Left renal pelvis (tissue), 4 donors: ENCODE measurements at regions not wholly inside any gene's neighbourhood (a gene's known extent, or its start where the extent isn't known, plus 50 kb on each side); places are given as distances from the start of the nearest gene placed in this dataset.
"Not testable (repeated sequence)": the region's sequence is repeated elsewhere in the genome, so short reads cannot be mapped to it uniquely, and the experiment has no call there.

Experiments
- DNase-seq, 4 donors: peaks; one replicate each; pipeline ENCODE4 v3.0.0-alpha.2; 2013; ENCODE audit warnings: low read depth in 4 of 4, low spot score in 3 of 4

- no peak for DNase-seq
Measured at GRCh38 chr5:12672141-12672540, 767.9 kb upstream of the CTNND2 start.

DNA sequence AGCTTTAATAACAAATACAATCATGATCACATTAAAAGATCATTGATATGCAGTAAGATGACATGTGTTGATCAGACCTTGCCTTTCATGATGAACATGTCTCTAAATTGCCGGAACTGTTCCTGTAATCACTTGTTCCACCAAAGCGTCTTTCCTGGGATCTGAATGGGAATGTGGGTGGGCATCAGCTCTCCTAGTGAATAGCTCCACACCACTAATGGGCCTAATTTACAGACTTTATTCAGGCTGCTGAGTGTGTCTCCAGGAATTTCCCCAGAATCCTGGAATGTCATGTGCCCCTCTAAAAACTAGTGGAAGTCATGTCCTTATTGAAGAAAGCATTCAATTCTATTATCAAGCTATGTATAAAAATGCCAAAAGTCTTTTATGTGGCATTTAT, 765.1 kb upstream of the CTNND2 start:
- no peak for DNase-seq

GRCh38 chr5:12668564-12668963, 764.3 kb upstream of the CTNND2 start:
- DNase-seq: no peak

GRCh38 chr5:12667818-12668217, 763.6 kb upstream of the CTNND2 start:
- DNase-seq: not testable (repeated sequence)

GRCh38 chr5:12665772-12666171, 761.5 kb upstream of the CTNND2 start:
- DNase-seq: not testable (repeated sequence)

GRCh38 chr5:12662545-12663314, 758.5 kb upstream of the CTNND2 start:
- no peak for DNase-seq

DNA sequence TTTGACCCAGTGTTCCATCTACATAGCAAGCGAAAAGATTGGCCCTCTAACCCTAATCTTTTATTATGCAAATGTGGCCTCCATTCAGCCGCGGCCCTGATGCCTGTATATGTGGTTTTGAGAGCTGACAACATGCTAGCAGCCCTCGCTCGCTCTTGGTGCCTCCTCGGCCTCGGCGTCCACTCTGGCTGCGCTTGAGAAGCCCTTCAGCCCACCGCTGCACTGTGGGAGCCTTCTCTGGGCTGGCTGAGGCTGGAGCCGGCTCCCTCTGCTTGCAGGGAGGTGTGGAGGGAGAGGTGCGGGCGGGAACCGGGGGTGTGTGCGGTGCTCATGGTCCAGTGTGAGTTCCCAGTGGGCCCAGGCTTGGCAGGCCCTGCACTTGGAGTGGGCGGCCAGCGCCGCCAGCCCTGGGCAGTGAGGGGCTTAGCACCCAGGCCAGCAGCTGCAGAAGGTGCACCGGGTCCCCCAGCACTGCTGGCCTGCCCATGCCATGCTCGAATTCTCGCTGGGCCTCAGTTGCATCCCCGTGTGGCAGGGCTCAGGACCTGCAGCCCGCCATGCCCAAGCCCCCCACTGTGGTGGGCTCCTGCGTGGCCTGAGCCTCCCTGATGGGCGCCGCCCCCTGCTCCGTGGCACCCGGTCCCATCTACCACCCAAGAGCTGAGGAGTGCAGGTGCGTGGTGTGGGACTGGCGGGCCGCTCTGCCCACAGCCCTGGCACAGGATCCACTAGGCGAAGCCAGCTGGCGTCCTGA, 757.5 kb upstream of the CTNND2 start:
- DNase-seq: no peak

DNA sequence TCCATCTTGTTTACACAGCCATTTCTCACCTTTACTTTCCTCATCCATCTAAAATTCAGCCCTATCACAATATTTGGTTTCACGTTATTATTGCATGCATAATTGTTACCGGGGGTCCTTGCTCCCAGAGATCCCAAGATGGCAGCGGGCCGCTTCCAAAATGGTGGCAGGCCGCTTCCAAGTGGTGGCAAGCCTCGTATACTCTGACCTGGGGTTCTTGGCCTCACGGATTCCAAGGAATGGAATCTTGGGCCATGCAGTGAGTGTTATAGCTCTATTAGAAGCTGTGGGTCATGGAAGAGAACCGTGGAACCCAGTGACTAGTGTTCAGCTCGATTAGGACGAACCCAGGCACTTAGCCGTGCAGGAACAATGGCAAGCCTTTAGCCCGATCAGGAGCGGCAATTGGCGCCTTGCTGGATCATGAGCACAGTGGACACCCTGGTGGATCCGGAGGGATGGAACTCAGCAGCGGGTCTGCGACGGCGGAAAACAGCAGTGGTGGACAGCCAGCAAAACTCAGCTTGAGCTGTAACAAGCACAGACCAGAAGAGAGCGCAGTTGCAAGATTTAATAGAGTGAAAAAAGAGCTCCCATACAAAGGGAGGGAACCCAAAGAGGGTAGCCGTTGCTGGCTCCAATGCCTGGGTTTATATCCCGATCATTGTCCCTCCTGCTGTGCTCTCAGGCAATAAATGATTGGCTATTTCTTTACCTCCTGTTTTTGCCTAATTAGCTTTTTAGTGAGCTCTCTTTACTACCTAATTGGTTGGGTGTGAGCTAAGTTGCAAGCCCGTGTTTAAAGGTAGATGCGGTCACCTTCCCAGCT, 756.2 kb upstream of the CTNND2 start:
- DNase-seq: not testable (repeated sequence)

DNA sequence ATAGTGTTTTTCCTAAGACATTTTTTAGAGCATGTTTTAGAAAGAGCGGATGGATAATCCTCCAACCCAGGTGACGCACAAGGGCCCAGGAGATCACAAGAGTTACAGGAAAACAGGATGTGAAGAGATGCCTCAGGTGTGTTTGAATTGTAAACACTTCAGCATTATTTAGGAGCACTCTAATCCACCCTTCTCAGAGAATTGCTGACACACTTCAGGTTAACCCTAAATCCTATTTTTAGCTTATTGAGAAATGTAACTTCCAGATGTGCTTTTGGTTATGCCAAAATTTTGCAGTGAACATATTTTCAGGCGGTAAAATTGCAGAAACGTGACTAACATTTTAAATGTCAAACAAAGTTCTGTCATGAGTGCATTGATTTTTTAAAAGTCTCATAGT, 755.4 kb upstream of the CTNND2 start:
- DNase-seq: no peak

DNA sequence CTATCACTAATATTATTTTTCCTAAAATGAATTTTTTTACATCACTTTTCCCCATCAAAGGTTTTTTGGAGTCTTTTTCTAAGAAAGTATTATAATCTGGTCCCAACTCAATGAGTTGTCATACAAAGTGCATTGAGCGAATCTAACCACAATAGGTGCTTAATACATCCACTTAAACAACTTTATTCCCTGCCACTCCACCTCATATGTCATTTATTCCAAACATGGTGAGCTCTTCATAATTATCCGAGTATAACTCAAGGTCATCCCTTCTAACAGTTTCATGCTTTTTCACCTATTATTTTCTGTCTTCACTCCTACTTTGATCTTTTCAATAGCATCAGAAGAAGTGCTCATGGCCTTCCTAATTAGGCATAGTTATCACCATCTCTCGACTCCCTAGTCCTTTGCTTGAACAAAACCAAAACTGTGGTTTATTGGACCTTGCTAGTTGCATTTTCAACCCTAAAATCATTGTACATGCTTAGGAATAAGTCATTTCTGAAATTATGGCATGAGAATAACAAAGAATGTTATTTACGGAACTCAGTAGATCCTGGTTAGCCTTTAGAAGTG, 754.7 kb upstream of the CTNND2 start:
- DNase-seq: no peak

DNA sequence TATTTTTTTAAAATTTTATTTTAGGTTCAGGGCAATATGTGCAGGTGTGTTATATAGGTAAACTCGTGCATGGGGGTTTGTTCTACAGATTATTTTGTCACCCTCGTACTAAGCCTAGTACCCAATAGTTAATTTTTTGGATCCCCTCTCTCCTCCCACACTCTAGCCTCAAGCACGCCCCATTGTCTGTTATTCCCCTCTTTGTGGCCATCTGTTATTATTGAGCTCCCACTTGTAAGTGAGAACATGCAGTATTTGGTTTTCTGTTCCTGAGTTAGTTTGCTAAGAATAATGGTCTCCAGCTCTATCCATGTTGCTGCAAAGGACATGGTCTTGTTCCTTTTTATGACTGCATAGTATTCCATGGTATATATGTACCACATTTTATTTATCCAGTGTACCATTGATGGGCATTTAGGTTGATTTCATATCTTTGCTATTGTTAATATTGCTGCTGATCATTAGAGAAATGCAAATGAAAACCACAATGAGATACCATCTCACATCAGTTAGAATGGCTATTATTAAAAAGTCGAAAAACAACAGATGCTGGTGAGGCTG, 753.7 kb upstream of the CTNND2 start:
- not testable (repeated sequence) for DNase-seq

DNA sequence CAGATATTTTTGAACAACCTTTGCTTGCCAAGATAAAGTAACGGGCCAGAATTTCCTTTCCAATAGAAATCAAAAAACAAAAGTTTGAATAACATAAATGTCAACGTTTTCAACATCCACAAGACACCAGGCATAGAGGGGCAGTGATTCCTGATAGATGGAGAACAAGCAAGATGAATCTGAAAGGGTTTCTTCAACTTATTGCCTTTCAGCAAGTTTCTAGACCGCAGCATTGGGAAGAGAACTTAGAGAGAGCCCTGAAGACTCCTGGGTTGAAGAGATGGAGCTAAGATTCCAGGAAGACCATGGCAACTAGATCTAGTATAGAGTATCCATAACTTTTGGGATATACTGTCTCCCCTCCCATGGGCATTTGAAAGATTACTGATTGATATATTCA, 751.4 kb upstream of the CTNND2 start:
- no peak for DNase-seq

DNA sequence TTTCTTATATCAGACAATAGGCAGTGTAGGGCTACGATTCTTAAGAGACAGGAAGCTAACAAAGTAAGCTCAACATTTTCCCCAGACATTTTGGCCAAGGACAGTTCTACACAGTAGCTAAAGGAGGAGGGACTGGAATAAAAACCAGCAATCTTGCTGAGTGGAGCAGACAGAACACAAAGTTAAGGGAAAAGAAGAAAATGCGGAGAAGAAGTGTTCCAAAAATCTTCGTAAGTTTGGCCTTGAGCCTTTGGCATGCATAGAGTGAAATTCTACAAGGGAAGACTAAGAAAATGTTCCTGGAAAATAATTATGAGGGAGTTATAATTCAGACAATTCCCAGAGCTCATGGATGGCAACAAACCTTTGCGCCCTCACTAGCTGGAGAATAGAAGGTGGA, 748.0 kb upstream of the CTNND2 start:
- no peak for DNase-seq

DNA sequence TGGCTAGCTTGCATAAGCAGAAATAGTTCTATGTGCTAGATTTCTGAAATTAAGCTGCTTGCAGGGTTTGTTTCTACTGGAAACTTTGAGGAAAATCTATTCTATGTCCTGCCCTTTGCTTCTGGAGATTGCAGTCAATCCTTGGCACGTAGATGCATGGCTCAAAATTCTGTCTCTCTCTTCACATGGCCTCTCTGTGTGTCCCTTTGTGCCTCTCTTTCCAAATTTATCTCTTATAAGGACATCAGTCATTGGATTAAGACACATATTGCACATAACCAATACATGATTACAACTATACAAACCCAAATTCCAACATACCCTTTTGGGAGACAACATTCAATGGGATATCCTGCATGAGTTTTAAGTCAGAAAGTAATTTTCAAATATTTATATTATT, 744.3 kb upstream of the CTNND2 start:
- no peak for DNase-seq

GRCh38 chr5:12647613-12648012, 743.4 kb upstream of the CTNND2 start:
- DNase-seq: no peak

GRCh38 chr5:12645582-12645981, 741.3 kb upstream of the CTNND2 start:
- no peak for DNase-seq

DNA sequence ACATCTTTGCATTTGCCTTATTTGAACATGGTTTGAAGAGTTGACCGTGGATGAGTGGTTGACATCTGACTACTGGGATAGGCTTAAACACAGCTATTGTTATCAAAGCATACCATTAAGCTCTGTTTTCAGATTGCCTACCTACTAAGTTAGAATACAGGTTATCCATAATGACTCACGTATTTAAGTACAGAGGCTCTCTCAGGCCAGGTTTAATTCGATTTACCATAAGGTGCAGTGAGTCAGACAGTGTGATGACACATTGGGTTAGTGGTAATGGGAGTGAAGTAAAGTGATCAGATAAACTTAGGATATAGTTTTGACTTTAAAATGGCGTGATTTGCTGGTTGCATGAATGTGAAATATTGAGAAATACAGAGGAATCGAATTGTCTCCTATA, 732.0 kb upstream of the CTNND2 start:
- no peak for DNase-seq

DNA sequence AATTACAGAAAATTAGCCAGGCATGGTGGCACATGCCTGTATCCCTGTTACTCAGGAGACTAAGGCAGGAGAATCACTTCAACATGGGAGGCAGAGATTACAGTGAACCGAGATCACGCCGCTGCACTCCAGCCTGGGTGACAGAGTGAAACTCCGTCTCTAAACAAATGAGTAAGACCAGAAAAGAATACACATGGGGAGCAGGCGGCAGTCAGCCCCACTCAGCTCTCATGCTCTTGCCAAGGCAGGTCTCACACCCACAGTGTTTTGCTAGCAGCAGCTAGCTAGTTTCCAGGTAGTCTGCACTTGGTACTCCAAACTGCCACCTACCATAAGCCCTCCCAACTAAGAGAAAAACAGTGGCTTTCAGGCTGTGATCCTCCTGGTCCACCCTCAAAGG, 722.3 kb upstream of the CTNND2 start:
- no peak for DNase-seq

DNA sequence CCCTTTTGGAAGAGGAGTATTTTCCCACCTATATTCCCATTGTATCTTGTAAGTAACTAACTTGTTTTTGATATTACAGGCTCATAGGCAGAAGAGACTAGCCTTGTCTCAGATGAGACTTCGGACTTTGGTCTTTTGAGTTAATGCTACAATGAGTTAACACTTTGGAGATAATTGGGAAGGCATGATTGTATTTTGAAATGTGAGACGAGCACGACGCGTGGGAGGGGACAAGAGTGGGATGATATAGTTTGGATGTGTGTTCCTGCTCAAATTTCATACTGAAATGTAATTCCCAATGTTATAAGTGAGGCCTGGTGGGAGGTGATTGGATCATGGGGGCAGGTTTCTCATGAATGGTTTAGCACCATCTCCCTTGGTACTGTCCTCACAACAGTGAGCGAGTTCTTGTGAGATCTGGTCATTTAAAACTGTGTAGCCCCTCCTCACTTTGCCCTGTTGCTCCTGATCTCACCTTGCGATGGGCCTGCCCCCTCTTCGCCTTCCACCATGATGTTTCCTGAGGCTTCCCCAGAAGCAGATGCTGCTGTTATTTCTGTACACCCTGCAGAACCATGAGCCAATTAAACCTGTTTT, 721.5 kb upstream of the CTNND2 start:
- DNase-seq: no peak
